ENCODE measurements at regions not wholly inside any gene's neighbourhood (a gene's known extent, or its start where the extent isn't known, plus 50 kb on each side); places are given as distances from the start of the nearest gene placed in this dataset.

GRCh38 chr11:37630866-37631265, 1032.8 kb upstream of the RAG2 start (continued):
- no peak for TF ChIP-seq CREM (IDR thresholded peaks at IDR 0.05; ENCODE audit: low read depth)
- no peak for TF ChIP-seq SUZ12 (IDR thresholded peaks at IDR 0.05; ENCODE audit: unreplicated experiment)
- TF ChIP-seq EZH2 (IDR thresholded peaks at IDR 0.05; ENCODE audit: borderline replicate concordance, control insufficient read depth, low read depth, low read length) = no peak
- TF ChIP-seq MXI1 (IDR thresholded peaks at IDR 0.05; ENCODE audit: low read depth, low read length) = no peak
- no peak for TF ChIP-seq ZBTB11 (CRISPR knock-in tag; IDR thresholded peaks at IDR 0.05)
- no peak for TF ChIP-seq MLLT1 (IDR thresholded peaks at IDR 0.05)
- TF ChIP-seq NR2C2 (IDR thresholded peaks at IDR 0.05; ENCODE audit: borderline replicate concordance, control insufficient read depth, insufficient read length, low read depth) = no peak
- TF ChIP-seq ZNF24 (IDR thresholded peaks at IDR 0.05) = no peak

- FAIRE-seq (no peak), DNase-seq (ENCODE audit: low read depth, low spot score) (no peak), ATAC-seq (no peak)
- no peaks in the 10 kb centered on the region for H3K79me2 ChIP-seq (ENCODE audit: control insufficient read depth, insufficient read depth, low read length)
- no peak overlapping the region for H3K4me2 ChIP-seq (ENCODE audit: control insufficient read depth, insufficient read depth)
- ChIA-PET POLR2A (no interaction called here), SMC1A (ENCODE audit: uncharacterized antibody, unreplicated experiment) (no interaction called here), RAD21 (ENCODE audit: unreplicated experiment) (no interaction called here), CTCF (interaction anchor here (1.5 kb wide), 1 partner anchor 24 kb away, joined by 3 read pairs; no protein-coding TSS in a partner anchor)
- no peak overlapping the region for H3K4me3 ChIP-seq
- H3K27me3 ChIP-seq (replicated peaks in 1 of 2; ENCODE audit: control insufficient read depth in 2 of 2, insufficient read depth in 2 of 2, low read length in 1 of 2) = no peaks in the 10 kb centered on the region
- in situ Hi-C loops (cut with MboI) (no loop called here), intact Hi-C loops (cut with micrococcal nuclease; ENCODE audit: unreplicated experiment) (no loop called here)
- H3K36me3 ChIP-seq (ENCODE audit: control insufficient read depth in 2 of 2, insufficient read depth in 2 of 2, low read length in 1 of 2) = no peaks in the 10 kb centered on the region
- no TSS peak for BruUV-seq (replicated peaks)
- TF ChIP-seq CREB1 (IDR thresholded peaks at IDR 0.05; ENCODE audit: low read depth) = no peak
- no peak for TF ChIP-seq TCF12 (IDR thresholded peaks at IDR 0.05; ENCODE audit: low read depth, low read length)
- TF ChIP-seq RUNX3 (IDR thresholded peaks at IDR 0.05; ENCODE audit: low read length) = peak; percentile 59
- H3K9me3 ChIP-seq (replicated peaks; ENCODE audit: control insufficient read depth, insufficient read depth, low read length) = no peaks in the 10 kb centered on the region
- 21% methylated on average over 3 of the region's 3 CpGs for WGBS (ENCODE audit: insufficient coverage, insufficient replicate concordance, low lambda C conversion rate, missing lambda C conversion rate)
- H3K4me1 ChIP-seq (ENCODE audit: control insufficient read depth, insufficient read depth, low read length) = no peaks in the 10 kb centered on the region
- H2AFZ ChIP-seq (ENCODE audit: control insufficient read depth, low read depth, low read length) = no peak overlapping the region
- H3K9ac ChIP-seq (ENCODE audit: control insufficient read depth, insufficient read depth, low read length) = no peak overlapping the region
- no peaks in the 10 kb centered on the region for H4K20me1 ChIP-seq (ENCODE audit: control insufficient read depth, insufficient read depth)
- H3K27ac ChIP-seq (ENCODE audit: control insufficient read depth, insufficient read depth) = no peak overlapping the region
Observed at GRCh38 chr11:37623778-37624177, 1025.7 kb upstream of the RAG2 start.

Data from GM12878 (cell line).